Mucosa of descending colon (tissue), 3 donors: ENCODE measurements at regions not wholly inside any gene's neighbourhood (a gene's known extent, or its start where the extent isn't known, plus 50 kb on each side); places are given as distances from the start of the nearest gene placed in this dataset.
"Not testable (repeated sequence)": the region's sequence is repeated elsewhere in the genome, so short reads cannot be mapped to it uniquely, and the experiment has no call there.

Experiments used
- ATAC-seq: fragments of 200-7000 bp; cut with Tn5 transposase; one replicate; pipeline ENCODE4 v1.9.1; 2020; ENCODE audit warnings: mild to moderate bottlenecking, moderate library complexity
- DNase-seq, 3 donors: peaks; one replicate each; pipeline ENCODE4 v3.0.0-alpha.2; 2020
- H3K36me3 ChIP-seq: fragments of 200-600 bp; one replicate; pipeline ENCODE4 v1.8.0; 2021; ENCODE audit warnings: low read depth, mild to moderate bottlenecking
- H3K4me1 ChIP-seq: fragments of 200-600 bp; one replicate; pipeline ENCODE4 v1.8.0; 2021; ENCODE audit warnings: low read depth, mild to moderate bottlenecking
- H3K4me3 ChIP-seq: fragments of 200-600 bp; one replicate; pipeline ENCODE4 v1.8.0; 2021; ENCODE audit warnings: mild to moderate bottlenecking
- H3K9me3 ChIP-seq: fragments of 200-600 bp; one replicate; pipeline ENCODE4 v1.8.0; 2021; ENCODE audit warnings: mild to moderate bottlenecking
- CTCF ChIP-seq: fragments of 200-600 bp; IDR thresholded peaks from one replicate; pipeline ENCODE4 v1.8.0; 2022; ENCODE audit warnings: antibody characterized with exemption, mild to moderate bottlenecking
- intact Hi-C, 2 donors: fragments of 100-400 bp; cut with DNase I in 1 of 2; cut with micrococcal nuclease in 1 of 2; formaldehyde crosslinking; loops; one replicate each; pipeline versions ENCODE4 v1.11.0 to v1.11.1; 2022; cut with DNase I, micrococcal nuclease
- donor health status: DM: no; HTN: no; CAD: no; lungs with moderate emphysema.
- donor health status: DM: no; HTN: no; CAD: no.
- donor health status: DM: no; HTN: yes; CAD: no.

- DNase-seq (no peak), ATAC-seq (no peak)
- Histone ChIP-seq H3K4me1 (no peaks in the 10 kb centered on the region), H3K36me3 (no peaks in the 10 kb centered on the region), H3K4me3 (no peak overlapping the region), H3K9me3 (no peaks in the 10 kb centered on the region)
- TF ChIP-seq CTCF = no peak
- intact Hi-C loops = no loop called here
Measured at GRCh38 chr9:25461416-25461815, 216.8 kb downstream of the TUSC1 start.

GRCh38 chr9:25453875-25454274, 224.4 kb downstream of the TUSC1 start:
- Histone ChIP-seq H3K36me3 (no peaks in the 10 kb centered on the region), H3K4me3 (no peak overlapping the region), H3K4me1 (no peaks in the 10 kb centered on the region), H3K9me3 (no peaks in the 10 kb centered on the region)
- TF ChIP-seq CTCF = no peak
- DNase-seq (peak in 1 of 3 donors; percentile 13), ATAC-seq (peak; percentile 55)
- intact Hi-C loops = no loop called here

- Histone ChIP-seq H3K36me3 (no peaks in the 10 kb centered on the region), H3K4me3 (no peak overlapping the region), H3K9me3 (no peaks in the 10 kb centered on the region), H3K4me1 (no peaks in the 10 kb centered on the region)
- TF ChIP-seq CTCF = no peak
- no peak for ATAC-seq
- intact Hi-C loops = no loop called here
- no peak for DNase-seq
Measured at GRCh38 chr9:25449503-25449902, 228.7 kb downstream of the TUSC1 start.

GRCh38 chr9:25445721-25446120, 232.5 kb downstream of the TUSC1 start:
- ATAC-seq, intact Hi-C loops: not testable (repeated sequence)

GRCh38 chr9:25442526-25442925, 235.7 kb downstream of the TUSC1 start:
- no peaks in the 10 kb centered on the region for H3K9me3 ChIP-seq
- no peaks in the 10 kb centered on the region for H3K4me1 ChIP-seq
- no peaks in the 10 kb centered on the region for H3K36me3 ChIP-seq
- no peak overlapping the region for H3K4me3 ChIP-seq
- DNase-seq (peak in 1 of 3 donors; percentile 11), ATAC-seq (peak; percentile 92)
- intact Hi-C loops = no loop called here
- TF ChIP-seq CTCF = no peak

More at GRCh38 chr9:25445721-25446120, 232.5 kb downstream of the TUSC1 start:
- not testable (repeated sequence) for DNase-seq, H3K9me3 ChIP-seq, H3K4me3 ChIP-seq, H3K4me1 ChIP-seq, H3K36me3 ChIP-seq

- TF ChIP-seq CTCF = no peak
- ATAC-seq (no peak), DNase-seq (peak in 1 of 3 donors; percentile 21)
- intact Hi-C loops = no loop called here
- Histone ChIP-seq H3K9me3 (no peaks in the 10 kb centered on the region), H3K4me1 (no peaks in the 10 kb centered on the region), H3K4me3 (no peak overlapping the region), H3K36me3 (no peaks in the 10 kb centered on the region)
Measured at GRCh38 chr9:25427898-25428297, 250.3 kb downstream of the TUSC1 start.
